ENCODE measurements at regions not wholly inside any gene's neighbourhood (a gene's known extent, or its start where the extent isn't known, plus 50 kb on each side); places are given as distances from the start of the nearest gene placed in this dataset.

DNA sequence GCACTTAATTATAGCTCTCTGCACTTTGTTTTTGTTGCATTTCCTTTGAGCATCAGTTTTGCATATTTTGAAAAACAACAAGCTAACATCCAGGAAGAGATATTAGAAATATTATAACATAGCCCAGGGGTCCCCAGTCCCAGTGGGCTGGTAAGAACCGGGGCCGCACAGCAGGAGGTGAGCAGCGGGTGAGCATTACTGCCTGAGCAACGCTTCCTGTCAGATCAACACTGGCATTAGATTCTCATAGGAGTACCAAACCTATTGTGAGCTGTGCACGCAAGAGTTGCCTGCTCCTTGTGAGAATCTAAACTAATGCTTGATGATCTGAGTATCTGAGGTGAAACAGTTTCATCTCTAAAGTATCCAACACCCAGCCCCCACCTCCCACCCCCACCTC lies 675.9 kb upstream of the ZNF608 start:
- TF ChIP-seq POLR2A (IDR thresholded peaks at IDR 0.05; ENCODE audit: low read length) = no peak
- no peak for TF ChIP-seq GATA1 (IDR thresholded peaks at IDR 0.05; ENCODE audit: low read depth, low read length)

All from erythroblast (primary cell).